Subcutaneous abdominal adipose tissue (tissue), 5 donors: ENCODE measurements at regions not wholly inside any gene's neighbourhood (a gene's known extent, or its start where the extent isn't known, plus 50 kb on each side); places are given as distances from the start of the nearest gene placed in this dataset.

Source experiments
- H3K27ac ChIP-seq: one replicate; pipeline ENCODE4 v1.7.0; 2013; ENCODE audit warnings: low read depth, mild to moderate bottlenecking, inconsistent platforms, low read length, moderate library complexity
- H3K27me3 ChIP-seq, 5 donors: one replicate each; pipeline ENCODE4 v1.7.0; 2013; ENCODE audit warnings: low read length in 5 of 5, inconsistent platforms in 1 of 5; ENCODE audit not compliant: control insufficient read depth in 5 of 5, insufficient read depth in 4 of 5
- H3K36me3 ChIP-seq, 5 donors: one replicate each; pipeline ENCODE4 v1.7.0; 2013; ENCODE audit warnings: low read length in 5 of 5; ENCODE audit not compliant: control insufficient read depth in 5 of 5, insufficient read depth in 5 of 5
- H3K4me1 ChIP-seq, 5 donors: one replicate each; pipeline ENCODE4 v1.7.0; 2013; ENCODE audit warnings: low read length in 5 of 5, mild to moderate bottlenecking in 3 of 5, moderate library complexity in 1 of 5; ENCODE audit not compliant: control insufficient read depth in 5 of 5, insufficient read depth in 5 of 5
- H3K4me3 ChIP-seq, 5 donors: one replicate each; pipeline ENCODE4 v1.7.0; 2013; ENCODE audit warnings: low read length in 5 of 5, low read depth in 1 of 5
- H3K9ac ChIP-seq, 5 donors: one replicate each; pipeline ENCODE4 v1.7.0; 2013; ENCODE audit warnings: low read length in 5 of 5, mild to moderate bottlenecking in 4 of 5, moderate library complexity in 3 of 5
- H3K9me3 ChIP-seq, 5 donors: one replicate each; pipeline ENCODE4 v1.7.0; 2013; ENCODE audit warnings: low read length in 5 of 5; ENCODE audit not compliant: control insufficient read depth in 5 of 5
- donor health status: healthy.
- donor health status: healthy.
- donor health status: healthy.
- donor health status: healthy.
- donor health status: healthy.

DNA sequence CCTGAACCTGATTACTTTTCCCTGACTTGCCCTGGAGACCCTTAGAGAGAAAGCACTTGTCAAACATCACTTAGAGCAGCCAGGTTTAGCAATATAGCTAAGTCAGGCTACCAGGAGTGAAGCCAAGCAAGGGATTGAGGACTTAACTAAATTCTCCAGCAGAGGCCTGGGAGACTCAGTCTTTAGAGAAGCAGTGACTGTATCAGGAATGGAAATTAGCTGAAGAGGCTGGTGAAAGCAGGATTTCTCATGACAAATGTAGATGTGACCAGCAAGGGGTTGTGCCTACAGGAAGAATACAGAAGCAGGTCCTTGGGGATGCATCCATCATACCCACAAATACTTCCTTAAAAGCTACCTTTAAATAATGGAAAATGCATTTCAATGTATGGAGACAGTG, 368.9 kb upstream of the MEIS1 start:
- H3K27me3 ChIP-seq, result no peaks in the 10 kb centered on the region
- no peak overlapping the region for H3K9ac ChIP-seq
- no peaks in the 10 kb centered on the region for H3K9me3 ChIP-seq
- H3K4me1 ChIP-seq, result peaks cover 0 to 3% (median 0%) of the 10 kb centered on the region in 5 donors
- H3K27ac ChIP-seq, result no peak overlapping the region
- no peak overlapping the region for H3K4me3 ChIP-seq
- H3K36me3 ChIP-seq, result no peaks in the 10 kb centered on the region

DNA sequence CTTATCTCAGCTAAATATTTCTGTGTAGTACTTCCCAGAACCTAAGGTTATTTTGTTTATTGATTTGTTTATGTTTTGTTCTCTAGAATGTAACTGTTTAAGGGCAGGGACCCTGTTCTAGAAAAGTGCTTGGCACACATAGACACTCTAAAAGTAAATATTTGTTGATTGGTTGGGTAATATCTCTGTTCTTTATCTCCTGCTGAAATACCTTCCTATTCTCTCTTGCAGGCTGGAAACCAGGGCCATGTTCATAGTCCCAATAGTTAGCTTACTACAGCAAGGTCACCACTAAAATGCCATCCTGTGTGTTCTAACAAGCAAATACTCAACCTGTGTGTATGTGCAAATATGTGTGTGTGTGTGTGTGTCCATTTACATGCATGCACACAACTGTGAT, 375.6 kb upstream of the MEIS1 start:
- Histone ChIP-seq H3K36me3 (no peaks in the 10 kb centered on the region), H3K9ac (no peak overlapping the region), H3K4me3 (no peak overlapping the region), H3K4me1 (no peaks in the 10 kb centered on the region), H3K9me3 (no peaks in the 10 kb centered on the region), H3K27me3 (no peaks in the 10 kb centered on the region), H3K27ac (no peak overlapping the region)

DNA sequence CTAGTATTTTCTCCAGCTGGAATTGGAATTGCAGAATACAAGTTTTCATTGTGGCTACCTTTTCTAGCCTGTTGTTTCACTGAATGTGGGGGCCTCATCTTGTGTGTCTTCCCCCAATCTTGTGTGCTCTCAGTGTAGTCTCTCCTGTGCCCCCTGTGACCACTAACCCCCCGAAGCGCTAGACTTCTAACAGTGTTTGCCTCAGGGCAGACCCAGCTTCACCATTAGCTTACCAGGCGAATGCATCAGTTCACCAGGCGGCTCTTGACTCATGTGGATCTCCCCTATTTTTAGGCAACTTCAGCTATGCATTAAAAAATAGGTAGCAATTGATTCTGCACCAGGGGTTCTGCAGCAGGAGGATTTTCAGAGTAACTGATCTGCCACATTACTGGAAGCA, 376.2 kb upstream of the MEIS1 start:
- Histone ChIP-seq H3K27me3 (no peaks in the 10 kb centered on the region), H3K9me3 (no peaks in the 10 kb centered on the region), H3K9ac (no peak overlapping the region), H3K27ac (no peak overlapping the region), H3K4me3 (no peak overlapping the region), H3K4me1 (no peaks in the 10 kb centered on the region), H3K36me3 (no peaks in the 10 kb centered on the region)

DNA sequence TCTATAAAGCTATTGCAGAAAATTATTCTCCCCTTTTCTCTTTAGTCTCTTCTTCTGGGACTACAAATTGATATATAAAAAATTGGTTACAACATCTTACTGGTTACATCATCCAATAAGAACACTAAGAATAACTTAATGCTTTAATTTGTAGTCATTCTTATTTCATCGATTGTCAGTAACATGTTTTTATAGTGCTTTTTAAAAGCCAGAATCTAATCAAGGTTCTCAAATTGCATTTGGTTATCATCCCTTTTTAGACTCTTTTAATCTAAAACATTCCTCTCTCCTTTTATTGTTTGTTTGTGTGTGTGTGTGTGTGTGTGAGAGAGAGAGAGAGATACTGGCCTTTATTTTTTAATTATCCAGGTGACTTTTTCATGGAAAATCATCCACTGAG, 377.1 kb upstream of the MEIS1 start:
- no peaks in the 10 kb centered on the region for H3K27me3 ChIP-seq
- H3K36me3 ChIP-seq, result no peaks in the 10 kb centered on the region
- H3K9me3 ChIP-seq, result no peaks in the 10 kb centered on the region
- H3K27ac ChIP-seq, result no peak overlapping the region
- H3K4me1 ChIP-seq, result no peaks in the 10 kb centered on the region
- no peak overlapping the region for H3K4me3 ChIP-seq
- H3K9ac ChIP-seq, result no peak overlapping the region

DNA sequence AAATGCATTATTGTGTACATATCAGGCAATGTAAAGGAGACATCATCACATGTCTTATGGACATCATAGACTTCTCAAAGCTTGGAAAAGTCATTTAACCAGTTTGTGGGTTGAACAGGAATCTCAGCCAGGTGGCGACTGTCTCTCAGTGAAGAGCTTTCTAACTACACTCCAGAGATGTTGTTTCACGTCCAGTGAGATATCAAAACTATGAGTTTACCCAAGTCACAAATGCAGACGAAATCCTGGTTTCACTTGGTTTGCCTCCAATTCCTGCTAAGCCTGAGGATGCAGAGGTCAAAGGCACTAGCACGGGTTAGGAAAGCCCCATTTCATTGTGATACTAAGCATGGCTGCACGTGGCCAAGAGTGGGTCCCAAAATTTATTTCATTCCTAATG, 384.5 kb upstream of the MEIS1 start:
- Histone ChIP-seq H3K27ac (no peak overlapping the region), H3K36me3 (no peaks in the 10 kb centered on the region), H3K4me3 (no peak overlapping the region), H3K9ac (no peak overlapping the region), H3K9me3 (no peaks in the 10 kb centered on the region), H3K4me1 (peaks cover 0 to 13% (median 7%) of the 10 kb centered on the region in 5 donors), H3K27me3 (no peaks in the 10 kb centered on the region)

DNA sequence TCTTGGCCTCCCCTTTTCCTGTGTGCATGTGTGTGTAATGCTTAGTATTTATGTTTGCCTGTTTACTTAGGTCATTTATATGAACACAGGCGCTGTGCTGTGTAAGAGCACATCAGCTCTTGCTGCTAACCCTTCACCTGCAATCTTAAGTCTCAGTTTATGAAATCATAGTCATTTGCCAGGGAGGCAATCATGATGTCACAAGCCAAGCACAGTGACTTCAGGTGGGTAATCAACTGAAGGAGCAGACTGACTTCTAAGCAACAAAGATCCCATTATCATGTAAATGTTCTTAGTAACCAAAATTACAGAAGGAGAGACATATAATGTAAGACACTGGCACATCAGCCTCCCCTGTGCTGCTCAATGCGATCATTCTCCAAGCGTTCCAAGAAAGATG, 386.3 kb upstream of the MEIS1 start:
- H3K36me3 ChIP-seq, result no peaks in the 10 kb centered on the region
- no peaks in the 10 kb centered on the region for H3K27me3 ChIP-seq
- H3K4me3 ChIP-seq, result no peak overlapping the region
- H3K9me3 ChIP-seq, result peaks cover 0 to 2% (median 0%) of the 10 kb centered on the region in 5 donors
- H3K9ac ChIP-seq, result no peak overlapping the region
- no peak overlapping the region for H3K27ac ChIP-seq
- H3K4me1 ChIP-seq, result peaks cover 0 to 13% (median 7%) of the 10 kb centered on the region in 5 donors

DNA sequence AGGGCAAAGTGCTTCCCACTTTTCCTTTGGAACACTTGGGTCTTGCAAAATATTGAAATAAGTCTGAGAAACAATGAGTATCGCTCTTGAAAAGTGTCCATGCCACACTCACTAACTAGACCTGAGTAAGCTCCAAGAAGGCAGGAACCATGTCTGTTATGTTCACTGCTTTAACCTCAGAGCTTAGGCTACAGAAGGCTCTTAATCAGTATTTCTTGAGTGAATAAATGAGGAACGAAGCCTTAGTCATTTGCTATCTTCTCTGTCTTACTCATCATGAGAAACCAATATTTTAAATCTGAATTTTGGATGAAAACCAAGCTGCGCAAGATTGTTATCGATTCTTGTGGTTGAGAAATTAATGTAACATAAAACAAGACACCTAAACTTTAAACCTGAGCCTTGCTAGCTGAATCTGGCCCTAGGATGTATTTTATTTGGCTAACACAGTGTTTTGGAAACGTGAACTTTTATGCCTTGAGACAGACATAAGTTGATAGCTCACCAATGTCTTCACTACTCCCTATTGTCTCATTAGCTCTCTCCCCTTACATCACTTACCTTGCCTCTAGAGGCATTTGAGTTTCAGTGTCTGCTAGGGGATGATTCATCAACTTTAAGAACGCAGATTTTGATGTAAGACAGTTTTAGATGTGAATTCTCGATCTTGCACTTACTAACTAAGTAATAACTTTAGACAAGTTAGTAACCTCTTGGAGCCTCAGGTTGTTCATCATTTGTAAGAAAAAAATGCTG, 392.8 kb upstream of the MEIS1 start:
- H3K27me3 ChIP-seq, result no peaks in the 10 kb centered on the region
- peaks cover 0 to 8% (median 7%) of the 10 kb centered on the region in 5 donors for H3K4me1 ChIP-seq
- no peaks in the 10 kb centered on the region for H3K36me3 ChIP-seq
- no peak overlapping the region for H3K27ac ChIP-seq
- no peak overlapping the region for H3K9ac ChIP-seq
- H3K4me3 ChIP-seq, result no peak overlapping the region
- peaks cover 0 to 2% (median 0%) of the 10 kb centered on the region in 5 donors for H3K9me3 ChIP-seq

DNA sequence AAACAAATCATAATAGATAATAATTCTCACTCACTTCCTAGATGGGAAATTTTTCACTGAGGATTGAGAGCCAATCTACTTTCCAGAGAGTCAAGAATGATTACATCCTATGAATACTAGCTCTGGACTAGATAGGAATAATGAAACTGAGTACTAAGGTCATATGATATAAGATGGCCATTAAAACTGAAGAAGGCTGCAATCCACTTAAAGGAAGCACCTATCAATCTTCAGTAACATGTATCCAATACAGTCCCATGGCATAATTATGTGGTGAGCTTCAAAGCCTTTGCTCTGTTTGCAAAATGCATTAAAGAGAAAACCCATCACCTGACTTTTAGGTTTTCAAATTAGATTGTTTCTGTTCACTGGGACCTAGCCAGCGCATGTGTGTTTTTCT, 398.0 kb upstream of the MEIS1 start:
- Histone ChIP-seq H3K27ac (no peak overlapping the region), H3K4me3 (no peak overlapping the region), H3K9ac (no peak overlapping the region), H3K27me3 (no peaks in the 10 kb centered on the region), H3K9me3 (no peaks in the 10 kb centered on the region), H3K36me3 (no peaks in the 10 kb centered on the region), H3K4me1 (peaks cover 0 to 15% (median 13%) of the 10 kb centered on the region in 5 donors)

DNA sequence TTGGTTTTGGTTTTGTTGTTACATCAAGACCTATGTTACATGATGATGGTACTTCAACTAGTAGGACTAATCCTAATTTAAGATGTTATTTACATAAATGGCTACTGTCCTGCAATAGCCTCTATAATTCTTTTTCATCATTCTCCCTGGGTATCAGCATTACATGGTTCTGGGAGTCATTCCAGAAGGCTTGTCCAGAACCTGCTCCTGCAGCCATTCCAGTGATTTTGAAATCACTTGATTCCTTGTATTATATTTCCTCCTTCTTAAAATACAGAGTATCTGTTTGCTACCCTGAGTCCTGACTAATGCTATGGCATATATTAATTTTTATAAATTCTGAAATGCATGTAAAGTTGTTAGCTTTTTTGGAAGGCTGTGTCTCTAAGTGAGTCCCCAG, 400.5 kb upstream of the MEIS1 start:
- H3K27ac ChIP-seq, result no peak overlapping the region

DNA sequence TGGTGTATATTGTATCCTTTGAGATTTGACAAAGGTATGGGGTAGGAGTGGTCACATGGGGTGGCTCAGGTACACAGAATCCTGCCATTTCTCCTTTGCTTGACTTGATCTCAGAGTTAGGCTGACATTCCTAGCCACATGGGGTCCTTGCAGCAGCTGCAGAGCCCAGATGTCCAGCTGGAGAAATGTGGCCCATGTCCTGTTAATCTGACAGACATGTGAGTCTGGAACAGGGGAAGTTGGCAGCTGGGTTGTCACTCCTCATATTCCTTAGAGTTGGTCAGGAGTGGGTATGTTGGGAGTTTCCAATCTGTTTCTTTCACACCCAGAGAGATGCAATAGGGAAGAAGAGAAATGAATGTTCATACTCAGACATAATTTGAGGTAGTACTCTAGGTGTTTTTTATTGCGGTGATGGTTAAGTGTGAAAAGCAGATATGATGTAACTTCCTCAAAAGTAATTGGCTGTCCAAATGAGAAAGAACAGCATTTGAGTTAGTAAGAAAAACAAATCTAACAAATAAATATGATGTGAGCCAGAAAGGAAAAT, 402.6 kb upstream of the MEIS1 start:
- no peak overlapping the region for H3K4me3 ChIP-seq
- no peak overlapping the region for H3K27ac ChIP-seq
- no peaks in the 10 kb centered on the region for H3K9me3 ChIP-seq
- no peak overlapping the region for H3K9ac ChIP-seq
- peaks cover 0 to 18% (median 5%) of the 10 kb centered on the region in 5 donors for H3K4me1 ChIP-seq
- no peaks in the 10 kb centered on the region for H3K27me3 ChIP-seq
- H3K36me3 ChIP-seq, result no peaks in the 10 kb centered on the region

More for the DNA sequence above, 400.5 kb upstream of the MEIS1 start:
- H3K9me3 ChIP-seq, result no peaks in the 10 kb centered on the region
- no peak overlapping the region for H3K4me3 ChIP-seq
- H3K36me3 ChIP-seq, result no peaks in the 10 kb centered on the region
- H3K4me1 ChIP-seq, result peaks cover 0 to 25% (median 13%) of the 10 kb centered on the region in 5 donors
- H3K27me3 ChIP-seq, result no peaks in the 10 kb centered on the region
- H3K9ac ChIP-seq, result no peak overlapping the region
